Right atrium auricular region (tissue), 2 donors: ENCODE measurements at regions not wholly inside any gene's neighbourhood (a gene's known extent, or its start where the extent isn't known, plus 50 kb on each side); places are given as distances from the start of the nearest gene placed in this dataset.

ENCODE experiments used
- DNase-seq: peaks from one replicate; pipeline ENCODE4 v3.0.0-alpha.2; 2019; ENCODE audit warnings: low spot score
- H3K27ac ChIP-seq, 2 donors: fragments of 200-600 bp; sonication (generic); 1 replicate in 1 of 2; 2 replicates in 1 of 2; pipeline ENCODE4 v1.5.1; 2016 to 2019
- H3K27me3 ChIP-seq, 2 donors: fragments of 200-600 bp; sonication (generic); one replicate each; pipeline versions ENCODE4 v1.5.1 to v1.6.0; 2017 to 2019
- H3K36me3 ChIP-seq: fragments of 200-600 bp; sonication (generic); one replicate; pipeline ENCODE4 v1.5.1; 2016
- H3K4me1 ChIP-seq, 2 donors: fragments of 200-600 bp; sonication (generic); one replicate each; pipeline versions ENCODE4 v1.5.1 to v1.6.0; 2017 to 2019
- H3K4me3 ChIP-seq, 2 donors: fragments of 200-600 bp; sonication (generic); 1 replicate in 1 of 2; 2 replicates in 1 of 2; pipeline ENCODE4 v1.5.1; 2017 to 2019; ENCODE audit warnings: mild to moderate bottlenecking in 1 of 2, moderate library complexity in 1 of 2
- H3K9me3 ChIP-seq, 2 donors: fragments of 200-600 bp; sonication (generic); one replicate each; pipeline ENCODE4 v1.5.1; 2019
- TF ChIP-seq, protein P1 (sequence below), 2 donors: fragments of 200-600 bp; sonication (generic); IDR thresholded peaks; one replicate each; pipeline ENCODE4 v1.5.1; 2019; ENCODE audit warnings: antibody characterized with exemption in 2 of 2

GRCh38 chr4:180557348-180557747, 1685.9 kb upstream of the TENM3 start:
- H3K4me1 ChIP-seq, result no peaks in the 10 kb centered on the region
- TF ChIP-seq, protein P1, sequence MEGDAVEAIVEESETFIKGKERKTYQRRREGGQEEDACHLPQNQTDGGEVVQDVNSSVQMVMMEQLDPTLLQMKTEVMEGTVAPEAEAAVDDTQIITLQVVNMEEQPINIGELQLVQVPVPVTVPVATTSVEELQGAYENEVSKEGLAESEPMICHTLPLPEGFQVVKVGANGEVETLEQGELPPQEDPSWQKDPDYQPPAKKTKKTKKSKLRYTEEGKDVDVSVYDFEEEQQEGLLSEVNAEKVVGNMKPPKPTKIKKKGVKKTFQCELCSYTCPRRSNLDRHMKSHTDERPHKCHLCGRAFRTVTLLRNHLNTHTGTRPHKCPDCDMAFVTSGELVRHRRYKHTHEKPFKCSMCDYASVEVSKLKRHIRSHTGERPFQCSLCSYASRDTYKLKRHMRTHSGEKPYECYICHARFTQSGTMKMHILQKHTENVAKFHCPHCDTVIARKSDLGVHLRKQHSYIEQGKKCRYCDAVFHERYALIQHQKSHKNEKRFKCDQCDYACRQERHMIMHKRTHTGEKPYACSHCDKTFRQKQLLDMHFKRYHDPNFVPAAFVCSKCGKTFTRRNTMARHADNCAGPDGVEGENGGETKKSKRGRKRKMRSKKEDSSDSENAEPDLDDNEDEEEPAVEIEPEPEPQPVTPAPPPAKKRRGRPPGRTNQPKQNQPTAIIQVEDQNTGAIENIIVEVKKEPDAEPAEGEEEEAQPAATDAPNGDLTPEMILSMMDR (IDR thresholded peaks at IDR 0.05), result no peak
- H3K9me3 ChIP-seq, result no peaks in the 10 kb centered on the region
- H3K27ac ChIP-seq, result no peak overlapping the region
- no peak overlapping the region for H3K4me3 ChIP-seq
- no peaks in the 10 kb centered on the region for H3K27me3 ChIP-seq
- no peaks in the 10 kb centered on the region for H3K36me3 ChIP-seq
- no peak for DNase-seq

DNA sequence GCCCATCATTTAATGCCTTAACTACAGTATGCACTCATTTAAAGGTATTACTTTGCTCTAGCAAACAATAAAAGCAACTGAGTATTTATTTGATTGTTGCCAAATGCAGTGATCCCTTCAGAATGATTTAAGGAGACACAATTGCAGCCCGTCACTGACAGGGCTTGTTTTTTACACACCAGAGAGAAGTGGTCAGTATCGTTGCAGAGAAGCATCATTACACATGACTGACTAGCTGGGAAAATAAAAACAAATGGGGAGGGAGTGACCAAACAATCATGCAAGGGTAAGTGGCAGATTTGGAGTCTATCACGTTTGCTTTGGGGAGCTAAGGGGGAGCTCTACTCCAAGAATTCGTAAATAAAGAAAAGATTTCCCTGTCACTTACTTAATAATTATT, 1685.3 kb upstream of the TENM3 start:
- Histone ChIP-seq H3K9me3 (no peaks in the 10 kb centered on the region), H3K4me3 (no peak overlapping the region), H3K36me3 (no peaks in the 10 kb centered on the region), H3K27ac (no peak overlapping the region), H3K4me1 (no peaks in the 10 kb centered on the region), H3K27me3 (no peaks in the 10 kb centered on the region)
- no peak for DNase-seq
- TF ChIP-seq, protein P1 (IDR thresholded peaks at IDR 0.05), result no peak

DNA sequence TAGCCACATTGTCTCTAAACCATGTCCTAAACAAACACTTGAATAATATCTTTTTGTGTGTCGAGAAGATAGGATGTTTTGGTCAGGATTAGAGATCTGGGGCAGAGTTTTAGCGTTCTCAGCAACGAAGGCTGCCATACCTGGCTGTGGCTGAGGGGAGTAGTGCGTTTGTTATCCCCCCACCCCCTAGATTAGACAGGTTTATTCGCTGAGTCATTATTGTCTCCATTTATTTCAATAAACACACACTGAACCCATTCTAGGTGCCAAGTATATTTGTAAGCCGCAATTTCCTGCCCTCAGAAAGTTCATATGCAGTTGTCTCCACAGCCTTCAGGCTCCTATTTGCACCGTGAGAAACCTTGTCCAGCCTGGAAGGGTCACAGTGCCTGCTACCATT, 1684.8 kb upstream of the TENM3 start:
- TF ChIP-seq, protein P1 (IDR thresholded peaks at IDR 0.05), result no peak
- no peak overlapping the region for H3K4me3 ChIP-seq
- H3K4me1 ChIP-seq, result no peaks in the 10 kb centered on the region
- H3K36me3 ChIP-seq, result no peaks in the 10 kb centered on the region
- no peaks in the 10 kb centered on the region for H3K9me3 ChIP-seq
- H3K27me3 ChIP-seq, result no peaks in the 10 kb centered on the region
- DNase-seq, result no peak
- H3K27ac ChIP-seq, result no peak overlapping the region

DNA sequence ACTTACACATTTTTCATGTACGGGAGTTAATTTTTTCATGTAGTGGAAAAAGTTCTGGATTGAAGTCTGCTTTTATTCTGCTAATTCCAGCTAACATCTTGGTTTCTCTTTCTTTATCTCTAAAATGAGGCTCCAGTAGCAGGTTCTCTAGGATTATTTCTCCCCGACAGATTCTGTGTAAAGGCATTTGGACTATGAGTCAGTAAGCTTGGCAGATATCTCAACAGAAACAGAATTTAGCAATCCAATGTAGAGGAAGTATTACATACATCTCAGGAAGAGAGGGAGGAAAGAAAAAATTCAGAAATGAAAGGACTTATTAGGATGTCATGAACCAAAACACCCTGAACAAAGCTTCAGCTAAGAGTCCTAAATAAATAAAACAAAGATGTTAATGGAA, 1682.3 kb upstream of the TENM3 start:
- no peak overlapping the region for H3K27ac ChIP-seq

DNA sequence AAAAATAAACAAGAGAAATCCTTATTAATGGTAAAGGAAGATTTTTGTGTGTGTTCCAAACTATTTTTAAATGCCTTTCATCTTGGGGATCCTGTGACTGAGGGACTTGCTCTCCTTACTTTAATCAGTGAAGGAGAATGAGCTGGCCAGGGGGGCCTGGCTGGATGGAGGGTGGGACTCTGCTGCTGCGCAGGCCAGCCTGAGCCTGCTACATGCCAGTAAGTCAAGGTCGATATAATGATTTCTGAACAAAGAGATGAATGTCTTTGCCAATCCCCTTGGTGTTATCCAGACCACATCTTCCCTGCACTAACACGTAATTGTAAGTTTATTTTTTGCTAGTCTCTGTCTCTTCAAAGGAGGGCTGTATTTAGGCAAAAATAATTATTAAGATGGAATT, 1679.2 kb upstream of the TENM3 start:
- Histone ChIP-seq H3K9me3 (no peaks in the 10 kb centered on the region), H3K4me1 (no peaks in the 10 kb centered on the region), H3K27ac (no peak overlapping the region), H3K36me3 (no peaks in the 10 kb centered on the region), H3K4me3 (no peak overlapping the region), H3K27me3 (no peaks in the 10 kb centered on the region)
- TF ChIP-seq, protein P1 (IDR thresholded peaks at IDR 0.05), result no peak
- DNase-seq, result no peak

More for the DNA sequence above, 1682.3 kb upstream of the TENM3 start:
- Histone ChIP-seq H3K27me3 (no peaks in the 10 kb centered on the region), H3K4me1 (no peaks in the 10 kb centered on the region), H3K4me3 (no peak overlapping the region), H3K36me3 (no peaks in the 10 kb centered on the region), H3K9me3 (no peaks in the 10 kb centered on the region)
- TF ChIP-seq, protein P1 (IDR thresholded peaks at IDR 0.05), result no peak
- DNase-seq, result no peak

DNA sequence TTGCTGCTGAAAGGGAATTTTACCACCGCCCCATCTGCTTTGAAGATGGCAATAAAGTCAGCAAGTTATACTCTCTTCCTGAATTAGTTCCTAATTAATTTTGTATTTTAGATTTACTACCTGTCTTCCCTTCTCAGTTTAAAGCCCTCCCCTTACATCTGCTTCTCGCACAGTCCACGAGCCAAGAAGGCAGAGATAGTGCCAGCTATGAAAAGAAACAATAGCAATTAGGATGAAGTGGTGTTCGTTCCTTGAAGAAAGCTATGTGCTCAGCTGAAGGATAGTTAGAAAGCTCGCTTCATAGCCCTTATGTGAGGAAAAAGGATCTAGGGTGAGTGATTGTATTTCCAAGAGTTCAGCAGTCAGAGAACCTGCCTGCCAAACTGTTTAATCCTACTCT, 1678.8 kb upstream of the TENM3 start:
- Histone ChIP-seq H3K36me3 (no peaks in the 10 kb centered on the region), H3K4me1 (no peaks in the 10 kb centered on the region), H3K4me3 (no peak overlapping the region), H3K27ac (no peak overlapping the region), H3K9me3 (no peaks in the 10 kb centered on the region), H3K27me3 (no peaks in the 10 kb centered on the region)
- DNase-seq, result no peak
- TF ChIP-seq, protein P1 (IDR thresholded peaks at IDR 0.05), result no peak
